Panc1 (cell line): ENCODE measurements at regions not wholly inside any gene's neighbourhood (a gene's known extent, or its start where the extent isn't known, plus 50 kb on each side); places are given as distances from the start of the nearest gene placed in this dataset.

Experiments used
- POLR2AphosphoS5 ChIP-seq: IDR thresholded peaks from 2 replicates; pipeline ENCODE4 v1.6.1; 2012; ENCODE audit warnings: mild to moderate bottlenecking, low read depth, low read length, moderate library complexity
- TCF7L2 ChIP-seq: IDR thresholded peaks from 2 replicates; pipeline ENCODE4 v1.6.1; 2011; ENCODE audit warnings: mild to moderate bottlenecking, low read depth, low read length, inconsistent platforms
- TF ChIP-seq, protein P1 (sequence below), 2 experiments: IDR thresholded peaks; 2 replicates each; pipeline ENCODE4 v1.6.1; 2011 to 2012; ENCODE audit warnings: low read depth in 2 of 2, control low read depth in 1 of 2, low read length in 1 of 2, mild to moderate bottlenecking in 1 of 2, moderate library complexity in 1 of 2; ENCODE audit not compliant: insufficient read depth in 1 of 2
- TF ChIP-seq, protein P2 (sequence below): fragments of 450-650 bp; IDR thresholded peaks from 2 replicates; pipeline ENCODE4 v1.5.1; 2017; ENCODE audit warnings: mild to moderate bottlenecking

DNA sequence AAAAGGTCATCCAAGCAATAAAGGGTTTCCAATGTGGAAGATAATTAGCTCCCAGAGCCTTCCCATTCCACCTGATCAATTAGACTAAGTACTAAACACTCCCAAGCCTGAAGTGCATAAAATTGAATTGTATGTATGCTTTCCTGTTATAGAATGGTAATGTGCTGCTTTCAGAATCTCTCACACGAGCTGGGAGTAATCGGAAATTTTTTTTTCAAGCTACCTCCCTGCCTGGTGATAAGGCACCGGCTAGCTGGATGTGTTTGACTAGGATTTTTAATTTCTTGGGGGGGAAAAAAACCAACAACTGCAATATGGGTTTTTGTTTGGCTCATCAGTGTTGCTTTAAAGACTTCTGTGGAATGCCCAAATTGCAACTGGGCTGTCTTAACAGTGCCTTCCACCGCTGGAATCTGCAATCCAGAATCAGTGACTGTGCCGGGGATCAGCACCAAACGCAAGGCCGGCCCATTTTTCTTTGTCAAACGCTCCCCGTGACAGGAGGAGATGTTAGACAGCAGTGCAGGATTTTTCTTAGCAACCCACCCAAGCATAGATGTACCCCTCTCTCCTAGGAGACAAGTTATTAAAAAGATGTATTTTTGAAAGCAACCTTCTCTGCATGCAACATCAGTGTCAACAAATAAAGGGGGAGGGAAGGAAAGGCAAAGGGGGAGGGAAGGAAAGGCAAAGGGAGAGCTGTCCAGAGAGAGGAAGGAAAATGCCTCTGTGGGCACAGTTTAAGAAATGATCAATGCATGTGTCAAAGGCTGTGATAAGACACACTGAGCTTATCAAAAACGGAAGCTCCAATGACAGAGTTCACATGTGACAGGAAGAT is 387.2 kb downstream of the NPIPA8 start:
- TF ChIP-seq, protein P1, sequence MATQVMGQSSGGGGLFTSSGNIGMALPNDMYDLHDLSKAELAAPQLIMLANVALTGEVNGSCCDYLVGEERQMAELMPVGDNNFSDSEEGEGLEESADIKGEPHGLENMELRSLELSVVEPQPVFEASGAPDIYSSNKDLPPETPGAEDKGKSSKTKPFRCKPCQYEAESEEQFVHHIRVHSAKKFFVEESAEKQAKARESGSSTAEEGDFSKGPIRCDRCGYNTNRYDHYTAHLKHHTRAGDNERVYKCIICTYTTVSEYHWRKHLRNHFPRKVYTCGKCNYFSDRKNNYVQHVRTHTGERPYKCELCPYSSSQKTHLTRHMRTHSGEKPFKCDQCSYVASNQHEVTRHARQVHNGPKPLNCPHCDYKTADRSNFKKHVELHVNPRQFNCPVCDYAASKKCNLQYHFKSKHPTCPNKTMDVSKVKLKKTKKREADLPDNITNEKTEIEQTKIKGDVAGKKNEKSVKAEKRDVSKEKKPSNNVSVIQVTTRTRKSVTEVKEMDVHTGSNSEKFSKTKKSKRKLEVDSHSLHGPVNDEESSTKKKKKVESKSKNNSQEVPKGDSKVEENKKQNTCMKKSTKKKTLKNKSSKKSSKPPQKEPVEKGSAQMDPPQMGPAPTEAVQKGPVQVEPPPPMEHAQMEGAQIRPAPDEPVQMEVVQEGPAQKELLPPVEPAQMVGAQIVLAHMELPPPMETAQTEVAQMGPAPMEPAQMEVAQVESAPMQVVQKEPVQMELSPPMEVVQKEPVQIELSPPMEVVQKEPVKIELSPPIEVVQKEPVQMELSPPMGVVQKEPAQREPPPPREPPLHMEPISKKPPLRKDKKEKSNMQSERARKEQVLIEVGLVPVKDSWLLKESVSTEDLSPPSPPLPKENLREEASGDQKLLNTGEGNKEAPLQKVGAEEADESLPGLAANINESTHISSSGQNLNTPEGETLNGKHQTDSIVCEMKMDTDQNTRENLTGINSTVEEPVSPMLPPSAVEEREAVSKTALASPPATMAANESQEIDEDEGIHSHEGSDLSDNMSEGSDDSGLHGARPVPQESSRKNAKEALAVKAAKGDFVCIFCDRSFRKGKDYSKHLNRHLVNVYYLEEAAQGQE (IDR thresholded peaks at IDR 0.05; ENCODE audit: insufficient read depth in 1 of 2, low read depth in 2 of 2, low read length in 1 of 2), result no peak
- TF ChIP-seq, protein P2, sequence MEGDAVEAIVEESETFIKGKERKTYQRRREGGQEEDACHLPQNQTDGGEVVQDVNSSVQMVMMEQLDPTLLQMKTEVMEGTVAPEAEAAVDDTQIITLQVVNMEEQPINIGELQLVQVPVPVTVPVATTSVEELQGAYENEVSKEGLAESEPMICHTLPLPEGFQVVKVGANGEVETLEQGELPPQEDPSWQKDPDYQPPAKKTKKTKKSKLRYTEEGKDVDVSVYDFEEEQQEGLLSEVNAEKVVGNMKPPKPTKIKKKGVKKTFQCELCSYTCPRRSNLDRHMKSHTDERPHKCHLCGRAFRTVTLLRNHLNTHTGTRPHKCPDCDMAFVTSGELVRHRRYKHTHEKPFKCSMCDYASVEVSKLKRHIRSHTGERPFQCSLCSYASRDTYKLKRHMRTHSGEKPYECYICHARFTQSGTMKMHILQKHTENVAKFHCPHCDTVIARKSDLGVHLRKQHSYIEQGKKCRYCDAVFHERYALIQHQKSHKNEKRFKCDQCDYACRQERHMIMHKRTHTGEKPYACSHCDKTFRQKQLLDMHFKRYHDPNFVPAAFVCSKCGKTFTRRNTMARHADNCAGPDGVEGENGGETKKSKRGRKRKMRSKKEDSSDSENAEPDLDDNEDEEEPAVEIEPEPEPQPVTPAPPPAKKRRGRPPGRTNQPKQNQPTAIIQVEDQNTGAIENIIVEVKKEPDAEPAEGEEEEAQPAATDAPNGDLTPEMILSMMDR, result no peak
- TF ChIP-seq POLR2AphosphoS5 (no peak), TCF7L2 (no peak)
